ENCODE measurements at regions not wholly inside any gene's neighbourhood (a gene's known extent, or its start where the extent isn't known, plus 50 kb on each side); places are given as distances from the start of the nearest gene placed in this dataset.

DNA sequence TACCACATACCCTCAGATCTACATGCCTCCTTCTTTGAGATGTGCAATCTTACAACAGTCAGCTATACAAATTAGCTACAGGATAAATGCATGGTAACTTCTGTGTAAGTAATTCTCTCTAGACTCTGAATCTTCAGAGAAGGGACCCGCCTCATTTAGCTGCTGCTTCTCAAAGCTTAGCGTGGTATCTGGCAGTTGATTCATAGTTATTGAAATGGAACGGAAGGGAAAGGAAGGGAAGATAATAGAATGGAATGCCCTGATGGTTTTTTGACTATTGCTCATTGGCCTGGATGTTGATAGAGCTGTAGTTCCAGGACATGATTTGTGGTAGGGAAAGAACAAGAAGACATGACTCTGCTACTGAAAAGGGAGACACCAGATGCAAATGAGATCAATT, 498.1 kb upstream of the CRIM1 start:
- FAIRE-seq: no peak
- TF ChIP-seq, protein P1, sequence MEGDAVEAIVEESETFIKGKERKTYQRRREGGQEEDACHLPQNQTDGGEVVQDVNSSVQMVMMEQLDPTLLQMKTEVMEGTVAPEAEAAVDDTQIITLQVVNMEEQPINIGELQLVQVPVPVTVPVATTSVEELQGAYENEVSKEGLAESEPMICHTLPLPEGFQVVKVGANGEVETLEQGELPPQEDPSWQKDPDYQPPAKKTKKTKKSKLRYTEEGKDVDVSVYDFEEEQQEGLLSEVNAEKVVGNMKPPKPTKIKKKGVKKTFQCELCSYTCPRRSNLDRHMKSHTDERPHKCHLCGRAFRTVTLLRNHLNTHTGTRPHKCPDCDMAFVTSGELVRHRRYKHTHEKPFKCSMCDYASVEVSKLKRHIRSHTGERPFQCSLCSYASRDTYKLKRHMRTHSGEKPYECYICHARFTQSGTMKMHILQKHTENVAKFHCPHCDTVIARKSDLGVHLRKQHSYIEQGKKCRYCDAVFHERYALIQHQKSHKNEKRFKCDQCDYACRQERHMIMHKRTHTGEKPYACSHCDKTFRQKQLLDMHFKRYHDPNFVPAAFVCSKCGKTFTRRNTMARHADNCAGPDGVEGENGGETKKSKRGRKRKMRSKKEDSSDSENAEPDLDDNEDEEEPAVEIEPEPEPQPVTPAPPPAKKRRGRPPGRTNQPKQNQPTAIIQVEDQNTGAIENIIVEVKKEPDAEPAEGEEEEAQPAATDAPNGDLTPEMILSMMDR (IDR thresholded peaks at IDR 0.05): no peak
- H3K27ac ChIP-seq: no peak overlapping the region
- intact Hi-C loops (cut with DNase I): no loop called here
- 55 to 60% methylated on average over 3 of the region's 3 CpGs for WGBS, 2 donors
- H3K36me3 ChIP-seq: no peaks in the 10 kb centered on the region
- ATAC-seq: no peak
- no peak for DNase-seq
- no peak overlapping the region for H3K4me3 ChIP-seq
- H3K4me1 ChIP-seq: no peaks in the 10 kb centered on the region
- no peaks in the 10 kb centered on the region for H3K27me3 ChIP-seq
- H3K9me3 ChIP-seq: no peaks in the 10 kb centered on the region

DNA sequence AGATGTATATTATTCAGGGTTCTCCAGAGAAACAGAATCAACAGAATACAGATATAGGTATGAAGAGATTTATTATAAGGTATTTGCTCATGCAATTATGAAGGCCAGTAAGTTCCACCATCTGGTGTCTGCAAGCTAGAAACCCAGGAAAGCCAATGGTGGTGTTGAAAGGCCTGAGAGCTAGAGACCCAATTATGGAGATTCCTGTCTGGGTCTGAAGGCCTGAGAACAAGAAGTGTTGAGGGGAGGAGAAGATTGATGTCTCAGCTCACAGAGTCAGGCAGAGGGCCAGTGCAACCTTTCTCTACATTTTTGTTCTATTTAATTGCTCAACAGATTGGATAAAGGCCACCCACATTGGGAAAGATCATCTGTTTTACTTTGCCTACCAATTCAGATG, 524.2 kb upstream of the CRIM1 start:
- TF ChIP-seq, protein P1 (IDR thresholded peaks at IDR 0.05): no peak
- no peak for ATAC-seq

DNA sequence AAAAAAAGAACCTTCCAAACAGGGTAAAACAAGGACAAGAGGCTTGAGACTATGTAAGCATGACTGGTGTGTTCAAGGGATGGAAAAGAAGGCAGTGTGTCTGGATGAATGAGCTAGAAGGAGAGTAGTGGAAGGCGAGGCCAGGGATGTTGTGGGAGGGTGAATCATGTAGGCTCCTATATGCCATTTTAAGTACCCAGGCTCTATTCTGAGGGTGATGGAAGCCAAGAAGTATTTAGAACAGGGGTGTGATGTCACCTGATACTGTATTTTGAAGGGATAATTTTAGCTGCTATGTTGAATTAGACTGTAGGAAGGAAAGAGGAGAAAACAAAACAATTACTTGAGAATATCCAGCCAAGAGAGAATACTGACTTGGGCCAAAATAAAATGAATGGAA, 524.7 kb upstream of the CRIM1 start:
- H3K27me3 ChIP-seq: no peaks in the 10 kb centered on the region
- H3K27ac ChIP-seq: no peak overlapping the region
- no peaks in the 10 kb centered on the region for H3K36me3 ChIP-seq
- TF ChIP-seq, protein P1 (IDR thresholded peaks at IDR 0.05): no peak
- no peak for FAIRE-seq
- intact Hi-C loops (cut with DNase I): no loop called here
- 59 to 75% methylated on average over 1 of the region's 1 CpG for WGBS, 2 donors
- no peak for ATAC-seq
- no peaks in the 10 kb centered on the region for H3K4me1 ChIP-seq
- no peaks in the 10 kb centered on the region for H3K9me3 ChIP-seq
- DNase-seq: no peak
- no peak overlapping the region for H3K4me3 ChIP-seq

More for the DNA sequence above, 524.2 kb upstream of the CRIM1 start:
- H3K27me3 ChIP-seq: no peaks in the 10 kb centered on the region
- no peak overlapping the region for H3K4me3 ChIP-seq
- no peak overlapping the region for H3K27ac ChIP-seq
- no peak for DNase-seq
- FAIRE-seq: no peak
- intact Hi-C loops (cut with DNase I): no loop called here
- no peaks in the 10 kb centered on the region for H3K36me3 ChIP-seq
- no peaks in the 10 kb centered on the region for H3K9me3 ChIP-seq
- H3K4me1 ChIP-seq: no peaks in the 10 kb centered on the region

DNA sequence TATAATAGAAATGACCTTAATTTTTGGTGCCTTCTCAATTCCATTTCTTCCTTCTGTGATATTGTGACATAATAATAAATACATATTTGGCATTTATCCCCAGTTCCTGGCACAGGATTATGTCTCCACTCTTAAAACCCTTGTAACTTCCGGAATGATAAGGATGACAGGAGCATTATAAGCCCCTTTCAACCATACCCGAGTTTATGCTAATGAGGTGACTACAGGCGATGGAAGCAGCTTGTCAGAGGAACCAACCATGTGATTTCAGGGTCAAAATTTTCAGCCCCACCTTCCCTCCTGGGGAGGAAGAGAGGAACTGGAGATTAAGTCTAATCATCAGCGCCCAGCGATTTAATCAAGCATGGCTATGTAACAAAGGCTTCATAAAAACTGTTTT, 528.5 kb upstream of the CRIM1 start:
- intact Hi-C loops (cut with DNase I): no loop called here
- DNase-seq (no peak), FAIRE-seq (no peak), ATAC-seq (no peak)
- Histone ChIP-seq H3K4me3 (no peak overlapping the region), H3K9me3 (no peaks in the 10 kb centered on the region), H3K27ac (no peak overlapping the region), H3K4me1 (no peaks in the 10 kb centered on the region), H3K27me3 (no peaks in the 10 kb centered on the region), H3K36me3 (no peaks in the 10 kb centered on the region)
- TF ChIP-seq, protein P1 (IDR thresholded peaks at IDR 0.05): no peak
- 77 to 84% methylated on average over 5 of the region's 5 CpGs for WGBS, 2 donors

DNA sequence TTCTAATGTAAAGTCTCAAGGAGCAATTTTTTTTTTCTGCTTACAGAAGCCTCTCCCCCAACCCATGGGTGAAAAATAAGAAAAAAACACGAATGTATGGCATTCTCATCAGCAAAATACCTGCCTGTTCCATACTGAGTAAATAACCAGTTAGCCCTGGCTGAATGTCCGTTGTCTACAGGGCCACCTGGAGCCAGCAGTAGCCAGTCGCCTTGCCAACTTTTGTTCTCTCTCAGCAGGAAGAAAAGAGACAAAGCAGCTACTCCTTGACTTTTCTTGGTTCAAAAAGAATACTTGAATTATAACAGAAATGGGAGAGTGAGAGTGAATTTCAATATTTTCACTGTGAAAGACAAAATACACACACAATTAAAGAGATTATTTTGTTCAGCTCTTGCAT, 532.9 kb upstream of the CRIM1 start:
- DNase-seq (no peak), ATAC-seq (no peak), FAIRE-seq (no peak)
- Histone ChIP-seq H3K4me1 (no peaks in the 10 kb centered on the region), H3K9me3 (no peaks in the 10 kb centered on the region), H3K27ac (no peak overlapping the region), H3K36me3 (no peaks in the 10 kb centered on the region), H3K4me3 (no peak overlapping the region), H3K27me3 (no peaks in the 10 kb centered on the region)
- intact Hi-C loops (cut with DNase I): no loop called here
- TF ChIP-seq, protein P1 (IDR thresholded peaks at IDR 0.05): no peak
- 32 to 42% methylated on average over 3 of the region's 3 CpGs for WGBS, 2 donors
